Fibroblast of villous mesenchyme (primary cell): ENCODE measurements at regions not wholly inside any gene's neighbourhood (a gene's known extent, or its start where the extent isn't known, plus 50 kb on each side); places are given as distances from the start of the nearest gene placed in this dataset.

Source experiments
- DNase-seq: peaks from one replicate; pipeline ENCODE4 v3.0.0-alpha.2; 2010; ENCODE audit warnings: low read depth
- H3K4me3 ChIP-seq: 2 replicates; pipeline ENCODE4 v1.5.1; 2011; ENCODE audit warnings: low read depth, mild to moderate bottlenecking, low read length
- CTCF ChIP-seq: IDR thresholded peaks from 2 replicates; pipeline ENCODE4 v1.5.1; 2012; ENCODE audit warnings: low read depth, mild to moderate bottlenecking, low read length; ENCODE audit not compliant: insufficient read depth

- H3K4me3 ChIP-seq = no peak overlapping the region
- DNase-seq = no peak
- no peak for TF ChIP-seq CTCF
Observed at GRCh38 chr10:29878492-29878891, 180.9 kb downstream of the JCAD start.

GRCh38 chr10:29877793-29878491 lies 181.4 kb downstream of the JCAD start:
- no peak for DNase-seq
- no peak overlapping the region for H3K4me3 ChIP-seq
- TF ChIP-seq CTCF = no peak

GRCh38 chr10:29876008-29876555 lies 183.3 kb downstream of the JCAD start:
- H3K4me3 ChIP-seq = no peak overlapping the region
- no peak for TF ChIP-seq CTCF
- no peak for DNase-seq

GRCh38 chr10:29874606-29875269 lies 184.6 kb downstream of the JCAD start:
- no peak for DNase-seq

GRCh38 chr10:29873941-29874484 lies 185.4 kb downstream of the JCAD start:
- TF ChIP-seq CTCF = no peak
- no peak overlapping the region for H3K4me3 ChIP-seq
- DNase-seq = peak; percentile 54

More at GRCh38 chr10:29874606-29875269, 184.6 kb downstream of the JCAD start:
- no peak for TF ChIP-seq CTCF
- H3K4me3 ChIP-seq = no peak overlapping the region

- DNase-seq = no peak
- TF ChIP-seq CTCF = no peak
- H3K4me3 ChIP-seq = no peak overlapping the region
Observed at GRCh38 chr10:29870522-29871044, 188.8 kb downstream of the JCAD start.
